Thoracic aorta (tissue), 2 donors: ENCODE measurements at regions not wholly inside any gene's neighbourhood (a gene's known extent, or its start where the extent isn't known, plus 50 kb on each side); places are given as distances from the start of the nearest gene placed in this dataset.

Experiments
- ATAC-seq: fragments of 150-250 bp; one replicate; pipeline ENCODE4 v1.8.0; 2017; ENCODE audit warnings: low read depth; ENCODE audit not compliant: insufficient number of reproducible peaks, low FRiP score
- DNase-seq: peaks from one replicate; pipeline ENCODE4 v3.0.0-alpha.2; 2020; ENCODE audit warnings: low spot score
- H3K27ac ChIP-seq, 2 donors: fragments of 200-600 bp; sonication (generic); 1 replicate in 1 of 2; 2 replicates in 1 of 2; pipeline ENCODE4 v1.5.1; 2016; ENCODE audit warnings: mild to moderate bottlenecking in 2 of 2, moderate library complexity in 2 of 2
- H3K27me3 ChIP-seq: fragments of 200-600 bp; sonication (generic); replicated peaks from 2 replicates; pipeline ENCODE4 v1.6.0; 2016; ENCODE audit warnings: mild to moderate bottlenecking; ENCODE audit not compliant: insufficient read depth
- H3K36me3 ChIP-seq: fragments of 200-600 bp; sonication (generic); one replicate; pipeline ENCODE4 v1.5.1; 2016
- H3K4me1 ChIP-seq, 2 donors: fragments of 200-600 bp; sonication (generic); 1 replicate in 1 of 2; 2 replicates in 1 of 2; pipeline versions ENCODE4 v1.5.1 to v1.6.0; 2016; ENCODE audit warnings: low read depth in 2 of 2, mild to moderate bottlenecking in 1 of 2; ENCODE audit not compliant: control insufficient read depth in 1 of 2
- H3K4me3 ChIP-seq: fragments of 200-600 bp; sonication (generic); 2 replicates; pipeline ENCODE4 v1.5.1; 2016; ENCODE audit warnings: mild to moderate bottlenecking
- H3K9me3 ChIP-seq: fragments of 200-600 bp; sonication (generic); 2 replicates; pipeline ENCODE4 v1.5.1; 2016
- CTCF ChIP-seq: fragments of 200-600 bp; sonication (generic); IDR thresholded peaks from one replicate; pipeline ENCODE4 v1.5.1; 2019; ENCODE audit warnings: antibody characterized with exemption

- H3K36me3 ChIP-seq = no peaks in the 10 kb centered on the region
- no peak overlapping the region for H3K27ac ChIP-seq
- H3K4me1 ChIP-seq = peaks cover 0 to 5% of the 10 kb centered on the region in 2 donors
- H3K27me3 ChIP-seq = no peaks in the 10 kb centered on the region
- DNase-seq = no peak
- H3K9me3 ChIP-seq = no peaks in the 10 kb centered on the region
- no peak for ATAC-seq
- TF ChIP-seq CTCF = no peak
- no peak overlapping the region for H3K4me3 ChIP-seq
Observed at GRCh38 chr6:170175644-170176135, 115.2 kb downstream of the DLL1 start.

- ATAC-seq = no peak
Observed at GRCh38 chr6:170174771-170175643, 115.9 kb downstream of the DLL1 start.

GRCh38 chr6:170174124-170174770, 116.6 kb downstream of the DLL1 start:
- H3K4me1 ChIP-seq = no peaks in the 10 kb centered on the region
- no peak for DNase-seq
- no peaks in the 10 kb centered on the region for H3K9me3 ChIP-seq
- H3K36me3 ChIP-seq = no peaks in the 10 kb centered on the region
- H3K4me3 ChIP-seq = no peak overlapping the region
- no peak for ATAC-seq
- no peak for TF ChIP-seq CTCF
- H3K27me3 ChIP-seq = no peaks in the 10 kb centered on the region
- H3K27ac ChIP-seq = no peak overlapping the region

More at GRCh38 chr6:170174771-170175643, 115.9 kb downstream of the DLL1 start:
- Histone ChIP-seq H3K27ac (no peak overlapping the region), H3K27me3 (no peaks in the 10 kb centered on the region), H3K4me1 (peaks cover 0 to 5% of the 10 kb centered on the region in 2 donors), H3K9me3 (no peaks in the 10 kb centered on the region), H3K4me3 (no peak overlapping the region), H3K36me3 (no peaks in the 10 kb centered on the region)
- no peak for TF ChIP-seq CTCF
- DNase-seq = no peak

GRCh38 chr6:170173335-170173881, 117.5 kb downstream of the DLL1 start:
- Histone ChIP-seq H3K36me3 (no peaks in the 10 kb centered on the region), H3K27ac (no peak overlapping the region), H3K4me1 (no peaks in the 10 kb centered on the region), H3K9me3 (no peaks in the 10 kb centered on the region), H3K4me3 (no peak overlapping the region), H3K27me3 (no peaks in the 10 kb centered on the region)
- DNase-seq (no peak), ATAC-seq (no peak)
- no peak for TF ChIP-seq CTCF

- H3K27me3 ChIP-seq = no peaks in the 10 kb centered on the region
- DNase-seq = no peak
- H3K9me3 ChIP-seq = no peaks in the 10 kb centered on the region
- H3K4me1 ChIP-seq = no peaks in the 10 kb centered on the region
- H3K27ac ChIP-seq = no peak overlapping the region
- ATAC-seq = no peak
- H3K4me3 ChIP-seq = no peak overlapping the region
- no peaks in the 10 kb centered on the region for H3K36me3 ChIP-seq
- no peak for TF ChIP-seq CTCF
Observed at GRCh38 chr6:170172825-170173256, 118.0 kb downstream of the DLL1 start.
